Activated gamma-delta T cell treated with Interleukin-2 at 50 U/mL for 16 hours (primary cell): ENCODE measurements at regions not wholly inside any gene's neighbourhood (a gene's known extent, or its start where the extent isn't known, plus 50 kb on each side); places are given as distances from the start of the nearest gene placed in this dataset.
"Not testable (repeated sequence)": the region's sequence is repeated elsewhere in the genome, so short reads cannot be mapped to it uniquely, and the experiment has no call there.

Experiments used
- DNase-seq: peaks from one replicate; pipeline ENCODE4 v3.0.0-alpha.2; 2020

DNA sequence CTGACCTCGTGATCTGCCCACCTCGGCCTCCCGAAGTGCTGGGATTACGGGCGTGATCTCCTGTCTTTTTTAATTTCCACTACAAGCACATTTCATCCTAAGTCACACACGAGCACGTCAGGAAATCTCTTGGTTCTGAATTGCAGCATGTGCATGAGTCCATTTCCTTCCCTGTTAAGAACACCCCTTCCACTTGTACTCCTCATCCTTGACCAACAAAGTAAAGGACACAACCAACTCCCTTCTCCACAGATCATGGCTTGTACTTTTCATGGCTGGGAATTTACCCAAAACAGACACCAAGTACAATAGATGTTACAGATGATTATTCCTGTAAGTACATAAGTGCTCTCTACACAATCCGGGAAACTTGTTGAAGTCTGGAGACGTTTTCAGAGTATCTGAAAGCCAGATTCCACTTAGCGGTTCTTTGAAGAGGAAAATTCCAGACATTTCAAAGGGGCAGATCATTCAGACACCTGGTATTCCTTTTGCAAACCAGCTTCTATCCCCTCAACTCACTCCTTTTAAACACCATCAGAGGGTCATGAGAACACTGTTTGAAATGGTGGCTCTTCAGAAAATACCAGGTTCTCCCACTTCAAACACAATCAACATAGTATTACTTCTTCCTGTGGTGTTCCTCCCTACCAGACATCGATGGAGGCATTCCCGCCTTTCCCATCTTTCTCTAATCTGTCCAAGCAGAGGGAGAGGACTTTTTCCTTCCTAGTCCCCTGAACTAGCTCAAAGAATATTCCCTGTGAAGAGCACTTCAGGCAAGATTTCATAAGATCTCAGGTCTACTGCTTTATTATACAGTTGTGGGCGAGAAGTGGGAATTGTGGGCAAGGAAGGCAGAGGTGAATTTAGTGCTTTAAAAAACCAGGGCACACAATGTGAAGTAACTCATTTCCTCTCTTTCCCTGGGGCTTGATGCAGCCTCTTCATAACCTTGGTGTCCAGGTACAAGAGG, 80.1 kb upstream of the TSC22D2 start:
- DNase-seq: no peak

DNA sequence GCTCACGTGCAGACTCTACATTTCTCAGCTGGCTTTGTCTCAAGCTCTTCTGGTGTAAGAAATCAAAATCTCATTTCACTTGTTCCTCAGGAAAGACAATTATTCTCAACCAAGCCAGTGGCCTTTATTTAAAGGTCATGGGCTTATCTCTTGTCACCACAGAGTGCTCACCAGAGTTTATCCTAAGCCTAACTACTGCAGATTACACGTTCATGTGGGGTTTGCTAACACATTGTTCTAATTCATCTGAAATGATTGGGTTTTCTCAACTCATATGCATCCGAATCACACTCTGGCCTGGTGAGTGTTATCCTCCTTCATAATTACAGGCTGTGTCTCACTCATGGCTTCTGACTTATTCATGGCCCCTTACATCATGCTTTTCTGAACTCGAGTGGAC, 83.3 kb upstream of the TSC22D2 start:
- DNase-seq: no peak

DNA sequence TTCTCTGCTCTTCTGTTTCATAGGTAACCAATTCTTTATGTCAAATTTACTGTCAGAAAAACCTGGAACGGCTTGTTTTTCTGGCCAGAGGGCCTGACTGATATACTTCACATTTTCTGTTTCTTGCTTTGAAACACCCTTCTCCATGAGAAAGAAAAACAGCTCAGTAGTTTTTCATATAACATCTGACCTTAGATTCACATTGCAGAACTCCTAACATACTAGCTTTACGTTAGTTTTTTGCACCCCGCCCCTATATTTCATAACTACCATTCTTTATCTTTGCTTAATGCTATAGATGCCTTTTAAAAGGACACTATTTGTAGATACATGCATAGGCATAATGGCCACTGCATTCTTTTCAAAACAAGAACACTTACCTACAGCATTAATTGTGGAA, 83.9 kb upstream of the TSC22D2 start:
- DNase-seq: no peak

DNA sequence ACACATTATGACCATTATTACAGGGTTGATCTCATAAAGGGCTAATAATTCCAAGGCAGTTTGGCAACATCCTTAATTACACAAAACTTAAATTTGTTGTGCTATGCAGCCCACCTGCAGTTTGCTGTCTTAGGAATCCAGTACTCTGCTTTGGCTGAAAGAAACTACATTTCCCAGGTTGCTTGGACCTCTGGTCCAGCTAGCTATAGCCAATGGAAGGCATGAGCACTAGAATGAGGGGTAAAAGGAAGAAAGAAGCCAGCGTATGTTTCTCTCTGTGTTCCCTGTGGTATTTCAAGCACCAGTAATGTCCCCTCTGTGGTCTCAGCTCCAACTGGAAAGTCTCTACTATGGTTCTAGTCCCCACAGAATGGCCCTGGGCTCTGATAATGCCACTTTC, 84.3 kb upstream of the TSC22D2 start:
- no peak for DNase-seq

DNA sequence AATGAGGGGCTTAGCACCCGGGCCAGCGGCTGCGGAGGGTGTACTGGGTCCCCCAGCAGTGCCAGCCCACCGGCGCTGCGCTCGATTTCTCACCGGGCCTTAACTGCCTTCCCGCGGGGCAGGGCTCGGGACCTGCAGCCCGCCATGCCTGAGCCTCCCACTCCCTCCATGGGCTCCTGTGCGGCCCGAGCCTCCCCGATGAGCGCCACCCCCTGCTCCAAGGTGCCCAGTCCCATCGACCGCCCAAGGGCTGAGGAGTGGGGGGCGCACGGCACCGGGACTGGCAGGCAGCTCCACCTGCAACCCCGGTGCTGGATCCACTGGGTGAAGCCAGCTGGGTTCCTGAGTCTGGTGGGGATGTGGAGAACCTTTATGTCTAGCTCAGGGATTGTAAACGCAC, 85.0 kb upstream of the TSC22D2 start:
- DNase-seq: not testable (repeated sequence)

DNA sequence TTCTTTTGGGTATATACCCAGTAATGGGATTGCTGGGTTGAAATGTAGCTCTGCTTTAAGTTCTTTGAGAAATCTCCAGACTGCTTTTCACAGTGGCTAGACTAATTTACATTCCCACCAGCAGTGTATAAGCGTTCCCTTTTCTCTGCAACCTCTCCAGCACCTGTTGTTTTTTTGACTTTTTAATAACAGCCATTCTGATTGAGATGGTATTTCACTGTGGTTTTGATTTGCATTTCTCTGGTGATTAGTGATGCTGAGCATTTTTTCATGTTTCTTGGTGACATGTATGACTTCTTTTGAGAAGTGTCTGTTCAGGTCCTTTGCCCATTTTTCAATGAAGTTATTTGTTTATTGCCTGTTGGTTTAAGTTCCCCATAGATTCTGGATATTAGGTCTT, 87.1 kb upstream of the TSC22D2 start:
- not testable (repeated sequence) for DNase-seq

DNA sequence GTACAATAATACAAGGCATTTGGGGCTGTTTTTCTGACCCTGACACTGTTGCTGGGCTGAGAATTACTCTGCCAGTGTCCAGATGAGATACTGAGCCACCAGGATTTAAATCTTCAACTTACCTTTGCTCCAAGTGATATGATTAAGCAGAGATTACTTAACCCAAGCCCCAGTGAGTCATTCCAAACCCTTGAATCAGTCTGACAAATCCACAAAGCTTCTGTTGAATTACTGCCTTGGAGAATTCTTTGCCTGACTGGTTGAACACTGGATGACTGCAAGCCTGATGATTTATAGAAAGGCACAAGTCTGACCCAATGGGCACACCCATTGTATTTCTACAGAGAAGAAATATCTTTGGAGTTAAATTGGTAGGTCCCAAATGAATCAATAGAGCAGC, 88.2 kb upstream of the TSC22D2 start:
- DNase-seq: no peak

DNA sequence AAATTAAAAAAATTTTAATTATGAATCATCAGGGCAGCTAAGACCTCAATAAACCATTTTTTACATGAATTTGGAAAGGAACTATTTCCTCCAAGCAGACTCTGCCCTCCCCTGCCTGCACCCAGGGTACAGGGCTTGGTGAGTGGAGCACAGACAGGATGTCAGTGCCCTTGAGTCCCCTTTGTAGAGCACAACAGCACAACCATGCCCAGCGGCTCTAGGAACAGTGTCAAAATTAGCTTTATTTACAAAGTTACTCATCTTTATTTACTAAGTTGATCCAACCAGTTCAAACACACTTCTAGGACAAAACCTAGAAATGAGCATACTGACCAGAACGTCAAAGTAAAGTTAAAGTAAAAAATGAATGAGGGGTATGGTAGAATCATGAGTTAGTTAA, 90.6 kb upstream of the TSC22D2 start:
- DNase-seq: no peak

DNA sequence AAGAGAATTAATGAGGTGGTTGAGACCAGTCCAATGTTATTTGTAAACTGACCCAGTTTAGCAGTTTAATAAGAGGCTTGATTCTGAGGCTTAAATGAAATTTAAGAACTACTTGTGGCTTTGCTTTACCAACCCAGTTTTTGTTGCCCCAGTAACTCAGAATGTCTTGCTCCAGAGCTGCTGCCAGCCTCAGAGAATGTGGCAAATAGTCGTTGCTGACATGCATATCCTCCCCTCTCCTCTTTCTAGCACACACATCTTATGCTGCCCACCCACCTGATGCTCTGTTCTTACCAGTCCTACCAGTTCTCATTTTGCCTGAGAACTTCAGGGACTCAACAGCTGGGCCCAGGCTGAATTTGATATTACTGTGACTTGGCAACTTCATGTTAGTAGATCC, 92.4 kb upstream of the TSC22D2 start:
- DNase-seq: no peak

DNA sequence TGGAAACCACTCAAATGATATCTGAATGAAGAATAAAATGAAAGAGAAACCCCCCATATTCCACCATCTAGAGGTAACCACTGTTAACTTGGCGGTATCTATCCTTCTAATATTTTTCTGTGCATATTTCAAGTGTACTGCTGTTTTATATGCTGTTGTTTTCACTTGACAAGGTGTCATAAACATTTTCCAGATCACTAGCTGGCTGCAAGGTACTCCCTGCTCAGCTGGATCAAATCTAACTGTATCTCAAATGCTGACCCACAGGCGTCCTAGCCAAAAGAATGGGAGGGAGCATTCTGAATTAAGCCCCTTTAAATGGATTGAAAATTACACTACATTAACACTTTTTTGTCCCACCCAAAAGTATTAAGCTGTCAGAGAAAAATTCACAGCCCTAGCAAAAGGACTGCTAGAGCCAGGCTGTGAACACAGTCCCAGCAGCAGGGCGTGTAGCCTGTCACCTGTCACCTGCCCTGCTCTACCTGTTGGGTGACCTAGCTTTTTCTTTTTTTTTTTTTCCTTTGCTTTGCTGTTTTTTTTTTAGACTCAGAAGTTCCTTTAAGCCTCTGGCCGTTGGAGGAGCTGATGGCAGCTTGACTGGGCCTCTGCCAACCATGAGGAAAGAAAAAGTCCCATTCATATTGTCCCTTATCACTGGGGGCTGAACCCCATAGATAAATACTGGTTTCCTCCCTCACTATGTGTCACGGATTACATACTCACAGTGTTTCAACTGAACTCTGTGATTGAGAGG, 93.7 kb upstream of the TSC22D2 start:
- no peak for DNase-seq

DNA sequence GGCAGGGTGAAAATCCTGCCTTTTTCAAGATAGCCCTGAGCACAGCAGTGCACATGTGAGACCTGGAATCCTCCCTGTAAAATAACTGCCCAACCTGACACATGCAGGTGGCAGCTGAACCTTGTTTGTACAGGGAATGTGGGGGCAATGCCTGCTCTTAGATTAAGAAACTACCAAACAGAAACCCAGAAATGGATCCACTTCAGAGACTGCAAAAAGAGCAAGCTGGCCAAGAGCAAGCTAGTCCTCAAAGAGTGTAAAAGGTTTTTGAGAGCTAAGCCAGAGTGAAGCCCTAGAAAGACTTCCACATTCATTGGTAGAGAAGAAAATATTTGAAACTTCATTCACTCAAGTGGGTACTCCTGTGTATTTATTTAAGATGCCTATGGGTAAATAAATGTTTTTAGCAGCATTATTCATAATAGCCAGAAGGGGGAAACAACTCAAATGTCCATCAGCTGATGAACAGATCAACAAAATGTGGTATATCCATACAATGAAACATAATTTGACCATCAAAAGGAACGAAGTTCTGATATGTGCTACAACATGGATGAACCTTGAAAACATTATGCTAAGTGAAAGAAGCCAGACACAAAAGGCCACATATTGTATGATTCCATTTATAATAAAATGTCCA, 96.0 kb upstream of the TSC22D2 start:
- no peak for DNase-seq

DNA sequence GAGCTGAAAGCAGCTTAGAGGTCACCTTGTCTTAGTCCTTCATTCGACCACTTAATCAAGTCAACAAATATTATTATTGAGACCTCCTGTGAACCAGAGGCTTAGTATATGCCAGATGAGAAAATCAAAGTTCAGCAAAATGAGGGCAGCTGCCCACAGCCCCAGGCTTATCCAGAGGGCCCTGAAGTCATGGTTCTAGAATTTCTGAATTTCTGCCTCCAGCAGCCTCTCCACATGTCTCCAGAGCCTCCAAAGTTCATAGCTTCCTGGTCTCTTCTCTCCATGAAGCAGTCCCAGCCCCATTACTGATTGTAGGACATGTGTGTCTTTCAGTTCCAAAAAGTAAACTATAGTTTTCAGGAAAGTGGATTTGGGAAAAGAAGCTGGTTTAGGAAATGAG, 96.9 kb upstream of the TSC22D2 start:
- no peak for DNase-seq

DNA sequence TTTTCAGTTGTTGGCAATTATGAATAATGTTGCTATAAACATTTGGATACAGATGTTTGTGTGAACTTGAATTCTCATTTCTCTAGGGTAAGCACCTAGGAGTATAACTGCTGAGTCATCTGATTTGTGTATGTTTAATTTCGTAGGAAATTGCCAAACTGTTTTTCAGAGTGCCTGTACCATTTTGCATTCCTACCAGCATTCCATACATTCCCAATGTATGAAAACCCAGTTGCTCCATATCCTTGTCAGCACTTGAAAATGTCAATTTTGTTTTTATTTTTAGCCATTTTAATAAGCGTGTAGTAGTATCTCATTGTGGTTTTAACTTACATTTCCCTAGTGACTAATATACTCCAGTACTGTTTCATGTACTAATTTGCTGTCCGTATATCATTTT, 98.5 kb upstream of the TSC22D2 start:
- no peak for DNase-seq

DNA sequence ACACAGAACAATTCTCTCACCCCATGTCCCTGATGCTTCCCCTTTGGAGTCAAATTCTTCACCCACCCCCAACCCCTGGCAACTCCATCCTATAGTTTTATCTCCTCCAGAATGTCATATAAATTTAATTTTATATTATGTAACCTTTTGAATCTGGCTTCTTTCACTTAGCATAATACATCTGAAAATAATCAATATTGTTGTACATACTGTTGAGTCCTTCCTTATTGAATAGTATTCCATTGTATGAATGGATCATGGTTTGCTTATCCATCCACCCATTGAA, 98.9 kb upstream of the TSC22D2 start:
- no peak for DNase-seq

DNA sequence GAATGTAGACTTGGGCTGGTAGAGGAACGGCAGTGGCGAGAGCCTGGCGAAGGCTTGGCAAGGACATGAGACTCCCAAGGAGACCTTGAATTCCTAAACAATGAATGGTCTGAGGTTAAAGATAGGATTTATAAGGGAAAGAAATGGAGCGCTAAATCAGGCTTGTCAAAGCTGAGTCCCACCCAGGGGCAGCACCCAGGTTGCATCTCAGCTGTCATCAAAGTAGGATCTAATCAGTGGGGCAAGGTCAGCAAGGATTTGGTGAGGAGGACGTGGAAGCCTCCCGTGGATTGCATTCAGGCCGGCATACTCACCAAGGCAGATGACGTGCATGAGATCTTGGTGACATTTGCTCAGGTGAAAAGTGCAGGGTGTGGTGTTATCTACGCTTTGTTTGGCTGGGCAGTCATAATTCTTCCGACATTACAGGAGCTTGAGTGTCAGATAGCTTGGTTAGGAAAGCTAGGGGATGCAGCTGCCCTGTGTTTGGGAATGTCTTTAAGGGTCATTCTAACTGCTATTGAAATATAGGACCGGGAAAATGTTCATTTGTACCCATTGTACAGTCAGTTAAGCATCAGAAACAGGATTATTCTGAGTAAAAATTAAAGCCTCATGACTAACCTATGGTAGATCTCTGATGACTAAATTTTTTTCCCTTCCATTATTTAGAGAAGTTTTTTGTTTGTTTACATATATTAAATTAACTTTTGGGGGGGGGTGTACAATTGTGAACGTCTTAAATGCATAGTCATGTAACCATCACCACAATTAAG, 99.4 kb upstream of the TSC22D2 start:
- DNase-seq: no peak

DNA sequence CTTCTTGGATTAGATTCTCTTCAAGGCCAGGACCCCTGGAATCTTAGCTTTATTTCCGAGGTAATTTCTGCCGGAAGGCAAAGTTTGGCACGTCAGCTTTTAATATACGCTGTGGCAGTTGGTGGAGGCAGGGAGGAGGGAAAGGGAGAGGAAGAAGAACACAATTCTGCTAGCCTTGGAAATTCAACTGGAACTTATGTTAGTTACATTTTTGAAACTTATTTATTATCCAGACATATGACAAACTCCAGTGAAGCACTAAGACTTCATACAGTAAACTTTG, 100.1 kb upstream of the TSC22D2 start:
- DNase-seq: no peak

DNA sequence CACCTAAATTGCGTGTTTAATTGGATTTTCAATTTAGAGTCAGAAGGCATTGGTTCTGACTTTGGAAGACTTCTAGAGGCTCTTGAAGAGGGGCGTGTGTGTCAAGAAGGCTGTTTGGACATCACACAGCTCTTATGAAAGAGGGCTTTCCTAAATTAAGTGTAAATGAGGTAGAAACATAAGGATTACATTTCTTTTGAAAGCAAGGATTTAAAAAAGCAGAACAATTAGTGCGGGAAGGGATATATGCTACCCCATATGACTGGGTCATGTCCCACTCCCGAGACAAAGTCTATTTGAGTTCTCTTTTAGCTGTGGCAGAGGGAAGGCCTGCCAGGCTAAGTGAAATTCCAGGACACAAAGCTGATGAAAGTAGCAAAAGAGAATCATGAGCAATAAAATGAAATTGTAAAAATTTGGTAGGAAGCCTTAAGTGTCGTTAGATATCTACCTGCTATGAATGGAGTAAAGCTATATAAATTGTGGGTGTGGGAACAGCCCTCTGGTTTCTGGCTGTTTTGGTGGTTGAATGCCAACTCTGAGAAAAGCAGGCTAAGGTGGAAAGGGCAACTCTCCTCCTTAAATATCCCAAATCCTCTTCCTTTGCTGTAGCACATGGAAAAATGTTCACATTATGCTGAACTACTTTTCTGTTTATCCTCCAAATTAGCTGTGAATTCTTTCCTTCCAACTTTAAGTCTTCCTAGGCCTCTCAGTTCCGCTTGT, 100.6 kb upstream of the TSC22D2 start:
- no peak for DNase-seq

DNA sequence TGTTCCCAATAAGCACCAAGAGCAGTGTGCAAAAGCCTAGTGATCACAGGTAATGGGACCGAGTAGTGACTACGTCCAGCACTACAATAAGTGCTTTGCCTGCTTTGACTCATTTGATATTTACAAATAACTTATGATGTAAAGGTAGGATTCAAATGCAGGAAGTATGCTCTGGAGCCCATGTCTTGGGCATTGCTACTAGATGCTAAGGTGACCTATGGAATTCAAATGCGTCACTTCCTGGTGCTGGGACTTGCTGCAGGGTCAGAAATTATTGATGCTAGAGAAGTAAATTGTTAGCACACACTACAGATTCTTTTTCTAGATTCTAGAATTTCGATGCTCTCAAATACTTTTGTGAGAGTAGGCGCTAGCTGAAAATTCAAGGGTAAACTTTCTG, 101.2 kb upstream of the TSC22D2 start:
- no peak for DNase-seq

DNA sequence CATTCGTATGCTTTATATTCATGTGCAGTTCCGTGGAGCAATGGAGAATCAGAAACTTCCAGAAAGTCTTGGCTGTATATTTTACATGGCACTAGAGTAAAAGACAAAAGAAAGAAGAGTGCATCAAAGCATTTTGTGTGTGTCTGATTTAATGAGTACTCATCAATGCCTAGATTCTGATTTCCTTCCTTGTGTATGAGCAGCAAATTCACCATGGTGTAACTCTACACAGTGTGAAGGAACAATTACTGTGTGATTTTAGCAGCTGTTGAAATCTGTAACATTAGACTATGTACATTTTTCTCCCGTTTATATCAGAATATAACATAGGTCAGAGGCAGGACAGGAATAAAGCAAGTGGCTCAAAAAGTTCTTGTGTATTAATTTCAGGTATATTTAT, 102.0 kb upstream of the TSC22D2 start:
- DNase-seq: no peak

DNA sequence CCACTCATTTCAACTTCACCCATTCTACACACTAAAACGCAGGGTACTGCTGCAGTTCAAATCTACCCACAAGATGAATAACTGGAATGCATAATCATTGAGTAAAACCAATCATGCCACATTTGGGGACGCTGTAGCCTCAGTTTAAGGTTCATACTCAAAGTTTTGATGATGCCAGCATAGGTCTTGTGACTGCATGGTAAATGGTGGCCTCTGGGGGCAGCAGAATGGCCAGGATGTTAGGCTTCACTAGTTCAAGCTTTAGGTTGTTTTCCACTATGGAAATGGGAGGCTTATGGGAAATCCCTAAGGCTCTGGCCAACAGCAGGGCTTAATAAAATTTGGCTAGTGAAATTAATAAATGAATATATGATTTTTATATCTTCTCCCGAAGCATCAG, 104.3 kb upstream of the TSC22D2 start:
- no peak for DNase-seq

DNA sequence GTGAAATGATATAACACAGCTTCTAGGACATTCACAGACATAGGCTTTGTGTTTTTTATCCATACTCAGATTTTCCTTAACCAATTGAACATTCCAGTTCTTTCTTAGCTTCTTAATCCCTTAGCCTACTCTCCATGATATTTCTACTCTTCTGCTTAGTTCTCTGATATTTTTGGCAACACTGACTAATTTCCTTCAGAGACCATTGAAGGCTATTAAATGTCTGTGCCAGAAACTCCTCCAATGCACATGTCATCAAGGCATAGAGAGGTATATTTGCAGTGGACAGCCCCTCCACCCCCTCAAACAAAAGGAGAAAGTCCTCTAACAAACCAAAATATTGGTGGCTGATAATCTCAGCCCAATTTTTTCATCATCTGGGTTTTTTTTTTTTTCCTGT, 105.9 kb upstream of the TSC22D2 start:
- no peak for DNase-seq

DNA sequence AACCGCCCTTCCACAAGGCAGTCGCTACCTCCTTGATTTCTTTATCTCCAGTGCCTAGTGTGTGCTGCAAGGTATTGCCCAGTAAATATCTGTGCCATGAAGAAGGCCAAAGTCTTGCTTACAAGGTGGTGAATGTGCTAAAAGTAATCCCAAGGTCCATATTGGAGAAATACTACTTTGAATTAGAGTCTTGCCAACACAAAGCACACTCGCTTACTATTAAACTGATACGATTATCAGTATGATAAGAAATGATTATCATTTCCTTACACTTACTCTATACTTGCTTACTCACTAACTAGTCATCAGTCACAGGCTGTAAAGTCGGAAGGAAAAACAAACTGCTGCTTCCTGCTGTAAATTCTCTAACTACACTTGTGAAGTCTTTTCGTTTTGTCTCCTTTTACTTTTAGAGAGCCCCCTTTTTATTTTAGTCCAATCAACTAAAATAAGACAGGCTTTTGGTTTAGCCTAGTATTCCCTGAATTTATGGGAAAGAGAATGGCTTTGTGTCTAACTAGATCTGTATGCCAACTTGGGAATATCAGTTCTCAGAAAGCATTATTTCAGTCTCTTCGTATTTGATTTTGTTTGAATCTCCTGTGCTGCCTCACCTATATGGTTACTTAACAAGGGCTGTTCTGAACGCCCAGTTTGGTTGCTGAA, 107.1 kb upstream of the TSC22D2 start:
- no peak for DNase-seq
